ENCODE measurements at regions not wholly inside any gene's neighbourhood (a gene's known extent, or its start where the extent isn't known, plus 50 kb on each side); places are given as distances from the start of the nearest gene placed in this dataset.

- Mint-ChIP-seq H3K9me3 (peaks cover 0 to 5% (median 2%) of the 10 kb centered on the region in 7 donors), H3K27me3 (ENCODE audit: low read depth in 3 of 3) (peaks cover 0 to 2% (median 0%) of the 10 kb centered on the region in 3 donors), H3K27ac (no peak overlapping the region), H3K4me3 (no peak overlapping the region), H3K4me1 (no peaks in the 10 kb centered on the region), H3K36me3 (no peaks in the 10 kb centered on the region)
- no peaks in the 10 kb centered on the region for H3K4me1 ChIP-seq (ENCODE audit: control insufficient read depth in 1 of 2, insufficient read depth in 2 of 2, low read length in 2 of 2)
- no peaks in the 10 kb centered on the region for H3K36me3 ChIP-seq (replicated peaks in 1 of 2; ENCODE audit: control insufficient read depth in 1 of 2, insufficient read depth in 2 of 2, low read length in 2 of 2)
- H3K27ac ChIP-seq (ENCODE audit: low read depth in 1 of 2, low read length in 2 of 2): no peak overlapping the region
- DNase-seq: no peak
- no peak for TF ChIP-seq CTCF (IDR thresholded peaks at IDR 0.05)
- H2AFZ ChIP-seq (ENCODE audit: insufficient read depth, low read depth, low read length, poor library complexity, severe bottlenecking): no peak overlapping the region
- H3K9me3 ChIP-seq (replicated peaks in 1 of 2; ENCODE audit: control insufficient read depth in 1 of 2, insufficient read depth in 1 of 2, low read length in 2 of 2): peaks cover 0 to 3% of the 10 kb centered on the region in 2 donors
- H3K4me3 ChIP-seq (replicated peaks in 1 of 3; ENCODE audit: low read depth in 2 of 3, low read length in 3 of 3): no peak overlapping the region
- no peaks in the 10 kb centered on the region for H4K20me1 ChIP-seq (ENCODE audit: insufficient read depth, low read length)
- H3K9ac ChIP-seq (ENCODE audit: insufficient read depth, low read length, poor library complexity, severe bottlenecking): no peak overlapping the region
- H3K79me2 ChIP-seq (ENCODE audit: insufficient read depth, low read length): no peaks in the 10 kb centered on the region
- intact Hi-C loops (cut with micrococcal nuclease): no loop called here
- WGBS (ENCODE audit: insufficient coverage): 100% methylated on average over 1 of the region's 2 CpGs
- H3K4me2 ChIP-seq (replicated peaks; ENCODE audit: extremely low read depth, low read length, poor library complexity, severe bottlenecking): no peak overlapping the region
- H3K27me3 ChIP-seq (ENCODE audit: control insufficient read depth in 2 of 2, insufficient read depth in 2 of 2, low read length in 2 of 2): no peaks in the 10 kb centered on the region
Measured at GRCh38 chr6:114608091-114608490, 265.3 kb upstream of the HS3ST5 start.

GRCh38 chr6:114605656-114606055 lies 262.8 kb upstream of the HS3ST5 start:
- Mint-ChIP-seq H3K27me3 (ENCODE audit: low read depth in 3 of 3) (peaks cover 0 to 2% (median 0%) of the 10 kb centered on the region in 3 donors), H3K9me3 (peaks cover 0 to 5% (median 3%) of the 10 kb centered on the region in 7 donors), H3K4me1 (no peaks in the 10 kb centered on the region), H3K4me3 (no peak overlapping the region), H3K36me3 (no peaks in the 10 kb centered on the region), H3K27ac (no peak overlapping the region)
- H4K20me1 ChIP-seq (ENCODE audit: insufficient read depth, low read length): no peaks in the 10 kb centered on the region
- no peak for DNase-seq
- intact Hi-C loops (cut with micrococcal nuclease): no loop called here
- H3K36me3 ChIP-seq (replicated peaks in 1 of 2; ENCODE audit: control insufficient read depth in 1 of 2, insufficient read depth in 2 of 2, low read length in 2 of 2): no peaks in the 10 kb centered on the region
- H3K27ac ChIP-seq (ENCODE audit: low read depth in 1 of 2, low read length in 2 of 2): no peak overlapping the region
- no peak overlapping the region for H3K4me3 ChIP-seq (replicated peaks in 1 of 3; ENCODE audit: low read depth in 2 of 3, low read length in 3 of 3)
- H3K4me1 ChIP-seq (ENCODE audit: control insufficient read depth in 1 of 2, insufficient read depth in 2 of 2, low read length in 2 of 2): no peaks in the 10 kb centered on the region
- no peak overlapping the region for H2AFZ ChIP-seq (ENCODE audit: insufficient read depth, low read depth, low read length, poor library complexity, severe bottlenecking)
- H3K9ac ChIP-seq (ENCODE audit: insufficient read depth, low read length, poor library complexity, severe bottlenecking): no peak overlapping the region
- H3K79me2 ChIP-seq (ENCODE audit: insufficient read depth, low read length): no peaks in the 10 kb centered on the region
- H3K9me3 ChIP-seq (replicated peaks in 1 of 2; ENCODE audit: control insufficient read depth in 1 of 2, insufficient read depth in 1 of 2, low read length in 2 of 2): peaks cover 0 to 3% of the 10 kb centered on the region in 2 donors
- 100% methylated on average over 1 of the region's 3 CpGs for WGBS (ENCODE audit: insufficient coverage)
- H3K27me3 ChIP-seq (ENCODE audit: control insufficient read depth in 2 of 2, insufficient read depth in 2 of 2, low read length in 2 of 2): no peaks in the 10 kb centered on the region
- no peak for TF ChIP-seq CTCF (IDR thresholded peaks at IDR 0.05)
- H3K4me2 ChIP-seq (replicated peaks; ENCODE audit: extremely low read depth, low read length, poor library complexity, severe bottlenecking): no peak overlapping the region
